GM12878 (cell line): ENCODE measurements at regions not wholly inside any gene's neighbourhood (a gene's known extent, or its start where the extent isn't known, plus 50 kb on each side); places are given as distances from the start of the nearest gene placed in this dataset.

ENCODE experiments used
- ATAC-seq: fragments of 200-7000 bp; cut with Tn5 transposase; 3 replicates; pipeline ENCODE4 v1.9.1; 2020; ENCODE audit warnings: mild to moderate bottlenecking, moderate library complexity
- BruUV-seq: library from RNA; stranded (reverse); fragments of 400-500 nt; replicated peaks from 2 replicates; lab custom pipeline; 2021; lab: Mats Ljungman, UMichigan
- CTCF ChIA-PET: fragments of 300-600 bp; sonication (Branson Sonifier 250); formaldehyde crosslinking; extraction: SDS; loops from one replicate; lab custom pipeline; 2021; ENCODE audit warnings: inconsistent platforms; lab: Yijun Ruan, JAX
- POLR2A ChIA-PET: fragments of 350-600 bp; formaldehyde crosslinking; extraction: SDS; loops from one replicate; lab custom pipeline; 2021; ENCODE audit warnings: inconsistent platforms; lab: Charles Lee
- RAD21 ChIA-PET: fragments of 300-600 bp; sonication (Branson Sonifier 250); formaldehyde crosslinking; loops from one replicate; lab custom pipeline; 2023; ENCODE audit warnings: antibody characterized with exemption; ENCODE audit not compliant: unreplicated experiment; lab: Charles Lee
- SMC1A ChIA-PET: fragments of 300-600 bp; sonication (Branson Sonifier 250); formaldehyde crosslinking; loops from one replicate; lab custom pipeline; 2023; ENCODE audit not compliant: unreplicated experiment, uncharacterized antibody; lab: Charles Lee
- DNase-seq: peaks from one replicate; pipeline ENCODE4 v3.0.0-alpha.2; 2011; ENCODE audit warnings: low read depth, low spot score
- FAIRE-seq: peaks from 3 replicates; lab custom pipeline; 2011; peaks lifted over from hg19 to GRCh38; lab: Jason Lieb, UNC
- H2AFZ ChIP-seq: 2 replicates; pipeline ENCODE4 v1.6.0; 2011; ENCODE audit warnings: low read depth, low read length, control low read depth; ENCODE audit not compliant: control insufficient read depth
- H3K27ac ChIP-seq: 2 replicates; pipeline ENCODE4 v1.5.1; 2011; ENCODE audit warnings: control low read depth; ENCODE audit not compliant: control insufficient read depth, insufficient read depth
- H3K27me3 ChIP-seq, 2 experiments: replicated peaks in 1 of 2; 2 replicates each; pipeline versions ENCODE4 v1.6.0 to v1.6.1; 2011; ENCODE audit warnings: low read length in 1 of 2; ENCODE audit not compliant: control insufficient read depth in 2 of 2, insufficient read depth in 2 of 2
- H3K36me3 ChIP-seq, 2 experiments: 2 replicates each; pipeline ENCODE4 v1.5.1; 2011; ENCODE audit warnings: low read length in 1 of 2; ENCODE audit not compliant: control insufficient read depth in 2 of 2, insufficient read depth in 2 of 2
- H3K4me1 ChIP-seq: 2 replicates; pipeline ENCODE4 v1.6.1; 2011; ENCODE audit warnings: mild to moderate bottlenecking, low read length, moderate library complexity, mixed read lengths; ENCODE audit not compliant: control insufficient read depth, insufficient read depth
- H3K4me2 ChIP-seq: 2 replicates; pipeline ENCODE4 v1.6.0; 2011; ENCODE audit warnings: control low read depth; ENCODE audit not compliant: control insufficient read depth, insufficient read depth
- H3K4me3 ChIP-seq: fragments of 200-600 bp; sonication (generic); 2 replicates; pipeline ENCODE4 v1.5.1; 2016
- H3K79me2 ChIP-seq: 2 replicates; pipeline ENCODE4 v1.6.0; 2011; ENCODE audit warnings: low read length; ENCODE audit not compliant: control insufficient read depth, insufficient read depth
- H3K9ac ChIP-seq: 2 replicates; pipeline ENCODE4 v1.8.0; 2011; ENCODE audit warnings: low read length, control low read depth, mixed read lengths; ENCODE audit not compliant: control insufficient read depth, insufficient read depth
- H3K9me3 ChIP-seq: replicated peaks from 3 replicates; pipeline ENCODE4 v1.5.1; 2011; ENCODE audit warnings: mild to moderate bottlenecking, low read length; ENCODE audit not compliant: control insufficient read depth, insufficient read depth
- H4K20me1 ChIP-seq: 2 replicates; pipeline ENCODE4 v1.6.0; 2011; ENCODE audit not compliant: control insufficient read depth, insufficient read depth
- CBX5 ChIP-seq: sonication (generic); IDR thresholded peaks from 2 replicates; pipeline ENCODE4 v1.6.1; 2016; ENCODE audit warnings: low read depth, moderate library complexity, mild to moderate bottlenecking, inconsistent platforms
- CEBPB ChIP-seq, 2 experiments: fragments of 150-350 bp in 1 of 2; IDR thresholded peaks; 2 replicates each; pipeline ENCODE4 v1.6.1; 2012 to 2014; ENCODE audit warnings: low read depth in 2 of 2, low read length in 2 of 2, borderline replicate concordance in 1 of 2, inconsistent platforms in 1 of 2
- CREM ChIP-seq: IDR thresholded peaks from 2 replicates; pipeline ENCODE4 v1.6.1; 2014; ENCODE audit warnings: antibody characterized with exemption, low read depth
- EED ChIP-seq: sonication (generic); IDR thresholded peaks from 2 replicates; pipeline ENCODE4 v1.6.1; 2016; ENCODE audit warnings: antibody characterized with exemption, low read depth
- EP300 ChIP-seq, 2 experiments: fragments of 150-350 bp in 1 of 2; IDR thresholded peaks; 2 replicates each; pipeline ENCODE4 v1.6.1; 2011 to 2012; ENCODE audit warnings: low read depth in 2 of 2, low read length in 2 of 2, borderline replicate concordance in 1 of 2, improper control_type of control experiment in 1 of 2, inconsistent platforms in 1 of 2; ENCODE audit not compliant: control insufficient read depth in 1 of 2
- ETV6 ChIP-seq, 2 experiments: fragments of 450-650 bp in 1 of 2; IDR thresholded peaks in 1 of 2; conservative IDR thresholded peaks in 1 of 2; 2 replicates each; pipeline ENCODE4 v1.6.1; 2014; ENCODE audit warnings: antibody characterized with exemption in 1 of 2, borderline replicate concordance in 1 of 2, low read depth in 1 of 2, mild to moderate bottlenecking in 1 of 2, moderate library complexity in 1 of 2
- EZH2 ChIP-seq: IDR thresholded peaks from 2 replicates; pipeline ENCODE4 v1.6.1; 2012; ENCODE audit warnings: low read depth, mild to moderate bottlenecking, control low read depth, inconsistent platforms, low read length, borderline replicate concordance; ENCODE audit not compliant: control insufficient read depth
- IKZF1 ChIP-seq: fragments of 450-650 bp; conservative IDR thresholded peaks from 2 replicates; pipeline ENCODE4 v1.6.1; 2017; ENCODE audit warnings: antibody characterized with exemption, mild to moderate bottlenecking
- IRF4 ChIP-seq: IDR thresholded peaks from 2 replicates; pipeline ENCODE4 v1.6.1; 2011; ENCODE audit warnings: low read depth, low read length
- JUND ChIP-seq: IDR thresholded peaks from 2 replicates; pipeline ENCODE4 v1.6.1; 2012; ENCODE audit warnings: low read depth, mild to moderate bottlenecking, low read length, improper control_type of control experiment, moderate library complexity
- MEF2A ChIP-seq: IDR thresholded peaks from 2 replicates; pipeline ENCODE4 v1.6.1; 2011; ENCODE audit warnings: low read depth, mild to moderate bottlenecking, low read length, moderate library complexity; ENCODE audit not compliant: insufficient read depth
- MXI1 ChIP-seq: fragments of 150-350 bp; IDR thresholded peaks from 2 replicates; pipeline ENCODE4 v1.6.1; 2011; ENCODE audit warnings: low read depth, mild to moderate bottlenecking, inconsistent platforms, low read length, improper control_type of control experiment
- MYB ChIP-seq: fragments of 150-350 bp; IDR thresholded peaks from 2 replicates; pipeline ENCODE4 v1.6.1; 2014; ENCODE audit warnings: mild to moderate bottlenecking, low read depth, low read length, borderline replicate concordance
- NFIC ChIP-seq: IDR thresholded peaks from 2 replicates; pipeline ENCODE4 v1.6.1; 2012; ENCODE audit warnings: low read depth, mild to moderate bottlenecking, inconsistent platforms, low read length, moderate library complexity
- PAX5 ChIP-seq: IDR thresholded peaks from 2 replicates; pipeline ENCODE4 v1.6.1; 2011; ENCODE audit warnings: low read depth, low read length, borderline replicate concordance
- RELA ChIP-seq: fragments of 450-650 bp; IDR thresholded peaks from 2 replicates; pipeline ENCODE4 v1.8.0; 2014; ENCODE audit warnings: borderline replicate concordance; ENCODE audit not compliant: partially characterized antibody
- SP1 ChIP-seq: IDR thresholded peaks from one replicate; pipeline ENCODE4 v1.6.1; 2011; ENCODE audit warnings: low read depth, low read length
- TCF12 ChIP-seq: IDR thresholded peaks from 2 replicates; pipeline ENCODE4 v1.6.1; 2011; ENCODE audit warnings: low read depth, mild to moderate bottlenecking, low read length
- ZNF622 ChIP-seq: fragments of 450-650 bp; IDR thresholded peaks from 2 replicates; pipeline ENCODE4 v1.6.1; 2017; ENCODE audit warnings: mild to moderate bottlenecking, inconsistent platforms
- WGBS: methylation state at CpG from one replicate; pipeline ENCODE4 v1.1.6; 2016; ENCODE audit warnings: low lambda C conversion rate; ENCODE audit not compliant: insufficient replicate concordance, insufficient coverage; ENCODE audit errors: missing lambda C conversion rate; 5-methylcytosine and 5-hydroxymethylcytosine counted together
- in situ Hi-C: fragments of 300-500 bp; cut with MboI; formaldehyde crosslinking; loops from 9 replicates; pipeline ENCODE4 v1.14.3; 2018; ENCODE audit warnings: mixed read lengths
- intact Hi-C: fragments of 100-400 bp; cut with micrococcal nuclease; formaldehyde crosslinking; loops from one replicate; pipeline ENCODE4 v1.14.2; 2022; ENCODE audit not compliant: unreplicated experiment
- TF ChIP-seq, protein P1 (sequence below): IDR thresholded peaks from 2 replicates; pipeline ENCODE4 v1.6.1; 2012; ENCODE audit warnings: low read depth, low read length, improper control_type of control experiment
- TF ChIP-seq, protein P2 (sequence below): fragments of 450-650 bp; IDR thresholded peaks from 2 replicates; pipeline ENCODE4 v1.6.1; 2017; ENCODE audit warnings: low read depth, mild to moderate bottlenecking, moderate library complexity
- TF ChIP-seq, protein P3 (sequence below): IDR thresholded peaks from 2 replicates; pipeline ENCODE4 v1.6.1; 2011; ENCODE audit warnings: borderline replicate concordance, low read depth, mild to moderate bottlenecking, moderate library complexity, low read length; ENCODE audit not compliant: insufficient read depth, poor library complexity, severe bottlenecking

DNA sequence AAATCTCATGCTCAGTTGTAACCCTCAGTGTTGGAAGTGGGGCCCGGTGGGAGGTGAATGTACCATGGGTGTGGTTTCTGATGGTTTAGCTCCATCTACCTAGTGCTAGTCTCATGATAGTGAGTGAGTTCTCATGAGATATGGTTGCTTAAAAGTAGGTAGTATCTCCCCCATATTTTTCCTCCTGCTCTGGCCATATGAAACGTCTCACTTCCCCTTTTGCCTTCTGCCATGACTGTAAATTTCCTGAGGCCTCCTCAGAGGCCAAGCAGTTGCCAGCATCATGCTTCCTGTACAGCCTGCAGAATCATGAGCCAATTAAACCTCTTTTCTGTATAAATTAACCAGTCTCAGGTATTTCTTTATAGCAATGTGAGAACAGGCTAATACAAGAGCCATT is 62.8 kb upstream of the RNF152 start:
- peak; percentile 41 for ATAC-seq
- no TSS peak for BruUV-seq
- no peaks in the 10 kb centered on the region for H3K27me3 ChIP-seq
- peak; percentile 37 for DNase-seq
- H4K20me1 ChIP-seq = no peaks in the 10 kb centered on the region
- peak; percentile 69 for FAIRE-seq
- RAD21 ChIA-PET = interaction anchor here (0.9 kb wide), 1 partner anchor 148 kb away, joined by 3 read pairs; no protein-coding TSS in a partner anchor
- H3K9me3 ChIP-seq = peaks cover 11% of the 10 kb centered on the region; the same call in 2 of the 3 replicates
- in situ Hi-C loops (no loop called here), intact Hi-C loops (no loop called here)
- H3K4me3 ChIP-seq = no peak overlapping the region
- SMC1A ChIA-PET = interaction anchor here (2.0 kb wide), 1 partner anchor 90 kb away, joined by 4 read pairs; no protein-coding TSS in a partner anchor
- 3% methylated on average over 2 of the region's 2 CpGs for WGBS
- H3K4me1 ChIP-seq = peaks cover 12% of the 10 kb centered on the region
- no peaks in the 10 kb centered on the region for H3K36me3 ChIP-seq
- H3K79me2 ChIP-seq = no peaks in the 10 kb centered on the region
- H3K9ac ChIP-seq = no peak overlapping the region
- H2AFZ ChIP-seq = no peak overlapping the region
- CTCF ChIA-PET = no interaction called here
- POLR2A ChIA-PET = no interaction called here
- H3K27ac ChIP-seq = no peak overlapping the region
- no peak overlapping the region for H3K4me2 ChIP-seq
- TF ChIP-seq MYB (no peak), IKZF1 (no peak; the same call in 1 of the 2 replicates), NFIC (peak; percentile 53; the same call in 1 of the 2 replicates), MEF2A (no peak), EP300 (IDR thresholded peaks at IDR 0.05; ENCODE audit: borderline replicate concordance in 1 of 2, control insufficient read depth in 1 of 2, low read depth in 2 of 2, low read length in 2 of 2) (peak in 1 of 2 experiments; percentile 30; a peak in 1 of 4 replicates), EZH2 (no peak), EED (0 out of 2 replicates have a peak, but pooled peaks have one; percentile 24), JUND (no peak), RELA (no peak), ZNF622 (no peak), CREM (no peak), IRF4 (0 out of 2 replicates have a peak, but pooled peaks have one; percentile 30), ETV6 (conservative IDR thresholded peaks at IDR 0.05 in 1 of 2, IDR thresholded peaks at IDR 0.05 in 1 of 2; ENCODE audit: borderline replicate concordance in 1 of 2, low read depth in 1 of 2) (peak in 1 of 2 experiments; percentile 60; a peak in 2 of 4 replicates), TCF12 (no peak), PAX5 (0 out of 2 replicates have a peak, but pooled peaks have one; percentile 45), CEBPB (IDR thresholded peaks at IDR 0.05; ENCODE audit: borderline replicate concordance in 1 of 2, low read depth in 2 of 2, low read length in 2 of 2) (no peak), CBX5 (peak; percentile 80; the same call in 1 of the 2 replicates), SP1 (no peak), MXI1 (no peak)
- TF ChIP-seq, protein P1, sequence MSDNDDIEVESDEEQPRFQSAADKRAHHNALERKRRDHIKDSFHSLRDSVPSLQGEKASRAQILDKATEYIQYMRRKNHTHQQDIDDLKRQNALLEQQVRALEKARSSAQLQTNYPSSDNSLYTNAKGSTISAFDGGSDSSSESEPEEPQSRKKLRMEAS = no peak
- TF ChIP-seq, protein P2, sequence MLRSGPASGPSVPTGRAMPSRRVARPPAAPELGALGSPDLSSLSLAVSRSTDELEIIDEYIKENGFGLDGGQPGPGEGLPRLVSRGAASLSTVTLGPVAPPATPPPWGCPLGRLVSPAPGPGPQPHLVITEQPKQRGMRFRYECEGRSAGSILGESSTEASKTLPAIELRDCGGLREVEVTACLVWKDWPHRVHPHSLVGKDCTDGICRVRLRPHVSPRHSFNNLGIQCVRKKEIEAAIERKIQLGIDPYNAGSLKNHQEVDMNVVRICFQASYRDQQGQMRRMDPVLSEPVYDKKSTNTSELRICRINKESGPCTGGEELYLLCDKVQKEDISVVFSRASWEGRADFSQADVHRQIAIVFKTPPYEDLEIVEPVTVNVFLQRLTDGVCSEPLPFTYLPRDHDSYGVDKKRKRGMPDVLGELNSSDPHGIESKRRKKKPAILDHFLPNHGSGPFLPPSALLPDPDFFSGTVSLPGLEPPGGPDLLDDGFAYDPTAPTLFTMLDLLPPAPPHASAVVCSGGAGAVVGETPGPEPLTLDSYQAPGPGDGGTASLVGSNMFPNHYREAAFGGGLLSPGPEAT = 0 out of 2 replicates have a peak, but pooled peaks have one; percentile 15
- TF ChIP-seq, protein P3, sequence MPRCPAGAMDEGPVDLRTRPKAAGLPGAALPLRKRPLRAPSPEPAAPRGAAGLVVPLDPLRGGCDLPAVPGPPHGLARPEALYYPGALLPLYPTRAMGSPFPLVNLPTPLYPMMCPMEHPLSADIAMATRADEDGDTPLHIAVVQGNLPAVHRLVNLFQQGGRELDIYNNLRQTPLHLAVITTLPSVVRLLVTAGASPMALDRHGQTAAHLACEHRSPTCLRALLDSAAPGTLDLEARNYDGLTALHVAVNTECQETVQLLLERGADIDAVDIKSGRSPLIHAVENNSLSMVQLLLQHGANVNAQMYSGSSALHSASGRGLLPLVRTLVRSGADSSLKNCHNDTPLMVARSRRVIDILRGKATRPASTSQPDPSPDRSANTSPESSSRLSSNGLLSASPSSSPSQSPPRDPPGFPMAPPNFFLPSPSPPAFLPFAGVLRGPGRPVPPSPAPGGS = no peak
